ENCODE measurements at regions not wholly inside any gene's neighbourhood (a gene's known extent, or its start where the extent isn't known, plus 50 kb on each side); places are given as distances from the start of the nearest gene placed in this dataset.

DNA sequence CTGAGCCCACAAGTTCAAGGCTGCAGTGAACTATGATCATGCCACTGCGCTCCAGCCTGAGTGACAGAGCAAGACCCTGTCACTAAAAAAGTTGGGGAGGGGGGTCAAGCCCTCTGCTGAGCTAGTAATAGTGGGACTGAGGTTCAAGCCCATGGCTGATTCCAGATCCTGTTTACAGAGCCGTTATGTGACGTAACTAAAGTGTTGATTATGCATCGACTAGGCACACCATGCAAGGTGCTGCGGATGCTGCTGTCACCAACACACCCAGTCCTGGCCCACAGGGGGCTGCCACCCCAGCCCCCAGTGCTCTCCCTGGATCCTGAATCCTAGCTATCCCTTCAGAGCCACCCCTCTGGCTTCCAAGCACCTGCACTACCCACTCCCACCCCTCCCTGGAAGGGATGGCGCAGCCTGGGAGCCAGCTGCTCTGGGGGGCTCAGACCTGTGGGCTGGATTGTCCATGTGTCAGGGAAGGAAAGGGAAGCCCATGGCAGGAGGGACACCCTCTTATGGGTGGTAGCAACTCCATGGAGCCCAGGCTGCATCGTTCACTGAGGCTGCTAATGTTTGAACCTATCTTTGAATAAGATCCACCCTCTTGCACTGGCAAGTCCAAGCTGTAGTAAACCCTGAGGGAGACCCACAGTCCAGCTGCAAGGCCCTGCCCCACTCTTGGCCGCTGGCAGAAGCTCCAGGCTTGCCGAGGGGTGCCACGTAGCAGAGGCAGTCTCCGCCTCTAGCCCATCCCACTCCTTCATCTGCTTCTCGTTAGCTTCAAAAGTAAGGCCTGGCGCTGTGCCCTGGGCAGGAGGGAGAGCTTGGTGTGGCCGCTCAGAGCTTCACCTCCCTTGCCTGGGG lies 95.0 kb downstream of the SNX5 start:
- no peak for DNase-seq (ENCODE audit: extremely low spot score)
- ChIA-PET POLR2A (no interaction called here), CTCF (interaction anchor here (0.8 to 1.4 kb wide), 2 partner anchors 64 to 191 kb away, joined by 3 to 5 read pairs; partner anchors contain the start of gene RRBP1)
- no peak for TF ChIP-seq CTCF (IDR thresholded peaks at IDR 0.05; ENCODE audit: control extremely low read depth, extremely low read depth, low read depth, missing control alignments)

- TF ChIP-seq CTCF (IDR thresholded peaks at IDR 0.05; ENCODE audit: control extremely low read depth, extremely low read depth, low read depth, missing control alignments): no peak
- no peak for DNase-seq (ENCODE audit: extremely low spot score)
- ChIA-PET POLR2A (no interaction called here), CTCF (interaction anchor here (0.8 kb wide), 1 partner anchor 191 kb away, joined by 5 read pairs; the partner anchor contains the start of gene RRBP1)
These were observed 95.6 kb downstream of the SNX5 start for GRCh38 chr20:17872959-17873358.

DNA sequence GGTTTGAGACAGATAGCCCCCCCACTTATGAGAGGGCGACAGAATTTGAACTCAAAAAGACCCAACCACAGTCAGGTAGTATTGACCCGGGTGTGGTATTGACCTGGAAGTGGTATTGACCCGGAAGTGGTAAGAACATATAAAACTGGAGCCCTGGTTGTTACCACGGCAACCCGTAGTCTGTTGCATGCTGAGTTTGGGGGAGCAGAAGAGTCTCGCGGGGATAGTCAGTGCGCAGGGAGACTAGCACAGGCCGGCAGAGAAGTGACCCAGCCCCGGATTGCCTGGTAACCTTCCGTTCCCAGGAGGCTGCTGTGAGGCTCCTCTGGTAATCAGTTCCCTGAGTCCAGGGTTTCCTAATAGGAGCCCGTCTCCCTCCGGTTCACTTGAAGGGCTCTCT lies 96.2 kb downstream of the SNX5 start:
- no peak for TF ChIP-seq CTCF (IDR thresholded peaks at IDR 0.05; ENCODE audit: control extremely low read depth, extremely low read depth, low read depth, missing control alignments)
- no peak for DNase-seq (ENCODE audit: extremely low spot score)
- ChIA-PET POLR2A (no interaction called here), CTCF (interaction anchor here (1.4 kb wide), 1 partner anchor 26 kb away, joined by 4 read pairs; no protein-coding TSS in a partner anchor)

- CTCF ChIA-PET: interaction anchor here (1.4 kb wide), 1 partner anchor 26 kb away, joined by 4 read pairs; no protein-coding TSS in a partner anchor
- no peak for DNase-seq (ENCODE audit: extremely low spot score)
- no peak for TF ChIP-seq CTCF (IDR thresholded peaks at IDR 0.05; ENCODE audit: control extremely low read depth, extremely low read depth, low read depth, missing control alignments)
- POLR2A ChIA-PET: no interaction called here
These were observed 96.7 kb downstream of the SNX5 start for GRCh38 chr20:17871886-17872285.

DNA sequence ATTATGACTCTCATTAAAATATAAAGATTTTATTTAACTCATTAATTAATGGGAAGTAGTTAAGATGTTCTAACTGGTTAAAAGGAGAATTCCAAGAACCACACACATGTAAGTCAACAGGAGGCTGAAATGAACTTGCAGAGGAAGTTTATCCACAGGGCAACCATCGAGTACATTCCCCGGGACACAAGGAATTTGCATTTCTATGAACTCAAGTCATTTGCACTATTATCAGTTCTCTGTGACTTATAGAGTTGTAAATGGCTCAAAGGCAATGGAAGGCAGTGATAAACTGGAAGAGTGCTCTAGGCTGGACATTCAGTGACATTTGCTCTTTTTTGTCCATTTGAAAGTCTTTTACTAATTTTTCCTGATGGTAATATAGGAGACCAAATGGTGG lies 97.4 kb downstream of the SNX5 start:
- CTCF ChIA-PET: interaction anchor here (1.4 kb wide), 1 partner anchor 27 kb away, joined by 4 read pairs; no protein-coding TSS in a partner anchor

More for the DNA sequence above, 97.4 kb downstream of the SNX5 start:
- DNase-seq (ENCODE audit: extremely low spot score): no peak
- TF ChIP-seq CTCF (IDR thresholded peaks at IDR 0.05; ENCODE audit: control extremely low read depth, extremely low read depth, low read depth, missing control alignments): no peak
- POLR2A ChIA-PET: no interaction called here

All from GM10248 (cell line).